Activated T-helper 2 cell treated with anti-CD3 and anti-CD28 coated beads, Interferon-gamma antibody, Interleukin-2, Interleukin-4, amounts not matched to agents 10 μg/mL and 5 μg/mL and 100 μg/mL, durations not matched to agents 14 hours and 24 hours and 36 hours (primary cell): ENCODE measurements at regions not wholly inside any gene's neighbourhood (a gene's known extent, or its start where the extent isn't known, plus 50 kb on each side); places are given as distances from the start of the nearest gene placed in this dataset.
"Not testable (repeated sequence)": the region's sequence is repeated elsewhere in the genome, so short reads cannot be mapped to it uniquely, and the experiment has no call there.

Source experiments
- DNase-seq: peaks from one replicate; pipeline ENCODE4 v3.0.0; 2021; ENCODE audit warnings: low spot score
- H3K27ac Mint-ChIP-seq: one replicate; pipeline ENCODE4 v1.8.0; 2021; ENCODE audit warnings: mixed read lengths
- H3K27me3 Mint-ChIP-seq: one replicate; pipeline ENCODE4 v1.8.0; 2021; ENCODE audit warnings: low read depth, mixed read lengths
- H3K36me3 Mint-ChIP-seq: one replicate; pipeline ENCODE4 v1.8.0; 2021; ENCODE audit warnings: low read depth, mixed read lengths
- H3K4me1 Mint-ChIP-seq: one replicate; pipeline ENCODE4 v1.8.0; 2021; ENCODE audit warnings: low read depth, mixed read lengths
- H3K4me3 Mint-ChIP-seq: one replicate; pipeline ENCODE4 v1.8.0; 2021; ENCODE audit warnings: low read depth, mild to moderate bottlenecking, moderate library complexity, mixed read lengths
- H3K9me3 Mint-ChIP-seq: one replicate; pipeline ENCODE4 v1.8.0; 2021; ENCODE audit warnings: mixed read lengths
- intact Hi-C: fragments of 100-400 bp; cut with micrococcal nuclease; formaldehyde crosslinking; loops from one replicate; pipeline ENCODE4 v1.15.1; 2023

DNA sequence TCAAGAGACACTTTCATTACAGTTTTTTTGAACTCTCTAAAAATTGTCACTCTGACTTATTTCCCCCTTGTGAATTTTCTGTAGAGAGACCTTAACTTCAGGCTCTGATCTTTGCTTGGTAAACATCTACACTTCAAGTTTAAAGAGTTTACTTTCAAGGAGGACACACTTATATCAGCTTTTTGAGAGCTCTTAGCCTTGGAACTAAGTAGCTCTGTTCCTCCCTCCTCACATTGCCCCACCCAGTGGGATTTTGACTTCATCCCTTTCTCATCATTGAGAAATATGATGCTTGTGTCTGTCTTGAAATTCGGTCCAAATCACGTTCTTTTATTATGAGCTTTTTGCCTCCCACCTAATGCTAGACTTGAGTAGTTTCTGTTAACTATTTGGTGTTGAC, 433.4 kb upstream of the MEIS1 start:
- Mint-ChIP-seq H3K27me3 (no peaks in the 10 kb centered on the region), H3K4me1 (no peaks in the 10 kb centered on the region), H3K27ac (no peak overlapping the region), H3K4me3 (no peak overlapping the region), H3K36me3 (no peaks in the 10 kb centered on the region), H3K9me3 (no peaks in the 10 kb centered on the region)
- DNase-seq: no peak
- intact Hi-C loops: no loop called here

DNA sequence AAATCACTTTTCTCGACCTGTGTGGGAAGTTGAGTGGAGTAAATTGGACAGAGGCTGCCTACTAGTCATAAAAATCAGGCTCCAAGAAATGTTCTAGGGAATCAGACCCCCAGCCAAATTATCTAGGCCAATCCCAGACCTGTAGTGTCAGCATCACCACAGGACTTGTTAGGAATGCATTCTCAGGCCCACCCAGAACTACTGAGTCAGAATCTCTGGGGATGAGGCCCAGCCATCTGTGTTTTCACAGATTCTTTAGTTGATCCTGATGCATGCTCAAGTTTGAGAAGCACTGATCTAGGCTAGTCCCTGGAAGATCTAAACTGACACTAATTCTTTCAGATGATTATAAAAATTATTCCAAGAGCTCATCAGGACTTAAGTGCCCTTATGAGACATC, 434.0 kb upstream of the MEIS1 start:
- Mint-ChIP-seq H3K4me1 (no peaks in the 10 kb centered on the region), H3K36me3 (no peaks in the 10 kb centered on the region), H3K9me3 (no peaks in the 10 kb centered on the region), H3K27ac (no peak overlapping the region), H3K4me3 (no peak overlapping the region), H3K27me3 (no peaks in the 10 kb centered on the region)
- intact Hi-C loops: no loop called here
- DNase-seq: no peak

DNA sequence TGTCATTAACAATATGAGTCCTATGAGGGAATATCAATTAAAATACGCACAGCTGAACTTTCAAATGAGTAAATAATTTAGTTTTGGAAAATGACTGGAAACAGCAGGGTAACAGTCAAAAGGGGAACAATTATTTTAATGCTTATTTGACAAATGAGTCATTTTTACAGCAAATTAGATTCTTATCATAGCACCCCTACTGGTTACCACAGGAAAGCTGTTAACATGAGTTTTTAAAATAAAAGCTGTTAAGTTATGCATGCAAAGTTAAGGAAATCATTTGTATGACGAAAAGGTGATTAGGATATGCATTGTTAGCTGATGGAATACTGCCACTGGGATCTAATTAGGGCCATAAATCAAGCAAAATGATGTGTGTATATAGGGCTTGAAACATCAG, 435.1 kb upstream of the MEIS1 start:
- intact Hi-C loops: no loop called here
- no peaks in the 10 kb centered on the region for H3K36me3 Mint-ChIP-seq

GRCh38 chr2:65999103-65999502, 435.8 kb upstream of the MEIS1 start:
- intact Hi-C loops: no loop called here
- DNase-seq: no peak
- H3K27me3 Mint-ChIP-seq: no peaks in the 10 kb centered on the region
- no peak overlapping the region for H3K4me3 Mint-ChIP-seq
- H3K27ac Mint-ChIP-seq: no peak overlapping the region
- H3K9me3 Mint-ChIP-seq: no peaks in the 10 kb centered on the region
- no peaks in the 10 kb centered on the region for H3K36me3 Mint-ChIP-seq
- H3K4me1 Mint-ChIP-seq: no peaks in the 10 kb centered on the region

More for the DNA sequence above, 435.1 kb upstream of the MEIS1 start:
- no peaks in the 10 kb centered on the region for H3K4me1 Mint-ChIP-seq
- no peaks in the 10 kb centered on the region for H3K27me3 Mint-ChIP-seq
- no peaks in the 10 kb centered on the region for H3K9me3 Mint-ChIP-seq
- no peak overlapping the region for H3K4me3 Mint-ChIP-seq
- no peak for DNase-seq
- H3K27ac Mint-ChIP-seq: no peak overlapping the region

- H3K4me1 Mint-ChIP-seq: no peaks in the 10 kb centered on the region
- no peak for DNase-seq
Observed at GRCh38 chr2:65997961-65998360, 437.0 kb upstream of the MEIS1 start.

DNA sequence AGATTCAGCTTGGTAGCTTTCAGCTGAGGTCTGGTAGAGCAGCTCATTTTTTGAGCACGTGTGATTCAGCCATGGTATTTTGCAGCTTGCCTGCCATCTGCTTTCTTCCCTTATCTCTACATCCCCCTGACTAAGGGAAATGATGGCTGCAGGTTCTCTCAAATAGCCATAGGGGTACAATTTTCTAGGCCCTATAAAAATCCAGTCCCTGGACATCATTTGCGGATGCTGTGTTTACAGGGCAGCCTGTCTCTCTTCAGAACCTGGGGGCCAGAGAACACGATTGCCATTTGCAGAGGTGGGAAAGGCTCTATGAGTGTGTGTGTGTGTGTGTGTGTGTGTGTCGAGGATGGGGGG, 442.7 kb upstream of the MEIS1 start:
- H3K27ac Mint-ChIP-seq: no peak overlapping the region
- no peaks in the 10 kb centered on the region for H3K4me1 Mint-ChIP-seq
- no peak for DNase-seq
- no peak overlapping the region for H3K4me3 Mint-ChIP-seq
- no peaks in the 10 kb centered on the region for H3K9me3 Mint-ChIP-seq
- intact Hi-C loops: no loop called here
- H3K36me3 Mint-ChIP-seq: no peaks in the 10 kb centered on the region
- no peaks in the 10 kb centered on the region for H3K27me3 Mint-ChIP-seq

More at GRCh38 chr2:65997961-65998360, 437.0 kb upstream of the MEIS1 start:
- H3K27ac Mint-ChIP-seq: no peak overlapping the region
- H3K27me3 Mint-ChIP-seq: no peaks in the 10 kb centered on the region
- H3K4me3 Mint-ChIP-seq: no peak overlapping the region
- no peaks in the 10 kb centered on the region for H3K9me3 Mint-ChIP-seq
- no peaks in the 10 kb centered on the region for H3K36me3 Mint-ChIP-seq
- intact Hi-C loops: no loop called here

- intact Hi-C loops: no loop called here
- H3K27ac Mint-ChIP-seq: no peak overlapping the region
Observed at GRCh38 chr2:65991381-65992197, 443.3 kb upstream of the MEIS1 start.

DNA sequence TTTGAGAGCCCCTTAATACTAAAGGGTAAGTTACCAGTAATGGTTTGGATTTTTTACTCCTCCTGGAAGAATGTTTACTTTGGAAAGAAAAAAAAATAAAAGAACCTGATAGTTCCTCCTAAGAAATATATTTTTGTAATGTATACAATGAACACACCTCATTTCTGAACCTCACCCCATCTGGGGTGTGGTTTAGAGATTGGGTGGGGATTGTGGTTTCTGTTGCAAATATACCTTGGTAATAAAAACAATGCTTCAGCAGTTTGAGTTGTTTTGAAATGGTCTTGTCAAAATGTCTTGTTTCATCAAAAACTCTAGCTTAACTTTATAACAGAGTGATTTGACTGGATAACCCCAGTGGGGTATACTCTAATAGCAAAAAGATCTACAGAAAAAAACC, 448.9 kb upstream of the MEIS1 start:
- Mint-ChIP-seq H3K4me3 (no peak overlapping the region), H3K36me3 (no peaks in the 10 kb centered on the region)

More at GRCh38 chr2:65991381-65992197, 443.3 kb upstream of the MEIS1 start:
- no peak for DNase-seq
- H3K36me3 Mint-ChIP-seq: no peaks in the 10 kb centered on the region
- H3K4me3 Mint-ChIP-seq: no peak overlapping the region
- H3K27me3 Mint-ChIP-seq: no peaks in the 10 kb centered on the region
- no peaks in the 10 kb centered on the region for H3K4me1 Mint-ChIP-seq
- no peaks in the 10 kb centered on the region for H3K9me3 Mint-ChIP-seq

DNA sequence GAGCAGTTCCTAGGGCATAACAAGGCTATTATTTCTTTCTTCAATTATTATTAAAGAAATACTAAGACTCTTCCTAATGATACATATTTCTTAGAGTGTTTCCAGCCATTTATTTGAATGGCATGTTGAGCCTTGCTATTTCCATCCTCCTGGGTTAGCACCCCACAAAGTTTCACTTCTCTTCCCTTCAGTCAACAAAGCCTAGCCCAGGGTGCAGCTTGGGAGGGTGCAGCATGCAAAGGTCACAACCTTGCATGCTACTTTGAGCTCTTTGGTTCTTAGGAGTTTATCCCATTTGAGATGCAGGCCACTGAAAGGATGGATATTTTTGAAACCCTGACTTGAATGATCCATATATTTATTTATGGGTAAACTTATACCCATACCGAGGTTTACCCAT, 454.4 kb upstream of the MEIS1 start:
- Mint-ChIP-seq H3K4me3 (no peak overlapping the region), H3K4me1 (no peaks in the 10 kb centered on the region), H3K9me3 (peaks cover 4% of the 10 kb centered on the region), H3K36me3 (no peaks in the 10 kb centered on the region), H3K27me3 (no peaks in the 10 kb centered on the region), H3K27ac (no peak overlapping the region)
- intact Hi-C loops: no loop called here
- DNase-seq: no peak

More for the DNA sequence above, 448.9 kb upstream of the MEIS1 start:
- Mint-ChIP-seq H3K4me1 (no peaks in the 10 kb centered on the region), H3K9me3 (no peaks in the 10 kb centered on the region), H3K27me3 (no peaks in the 10 kb centered on the region), H3K27ac (no peak overlapping the region)
- no peak for DNase-seq
- intact Hi-C loops: no loop called here

- peaks cover 4% of the 10 kb centered on the region for H3K9me3 Mint-ChIP-seq
- no peaks in the 10 kb centered on the region for H3K27me3 Mint-ChIP-seq
- no peak overlapping the region for H3K4me3 Mint-ChIP-seq
- no peaks in the 10 kb centered on the region for H3K4me1 Mint-ChIP-seq
- no peak overlapping the region for H3K27ac Mint-ChIP-seq
- H3K36me3 Mint-ChIP-seq: no peaks in the 10 kb centered on the region
- DNase-seq: no peak
- intact Hi-C loops: no loop called here
Observed at GRCh38 chr2:65979446-65979845, 455.5 kb upstream of the MEIS1 start.

DNA sequence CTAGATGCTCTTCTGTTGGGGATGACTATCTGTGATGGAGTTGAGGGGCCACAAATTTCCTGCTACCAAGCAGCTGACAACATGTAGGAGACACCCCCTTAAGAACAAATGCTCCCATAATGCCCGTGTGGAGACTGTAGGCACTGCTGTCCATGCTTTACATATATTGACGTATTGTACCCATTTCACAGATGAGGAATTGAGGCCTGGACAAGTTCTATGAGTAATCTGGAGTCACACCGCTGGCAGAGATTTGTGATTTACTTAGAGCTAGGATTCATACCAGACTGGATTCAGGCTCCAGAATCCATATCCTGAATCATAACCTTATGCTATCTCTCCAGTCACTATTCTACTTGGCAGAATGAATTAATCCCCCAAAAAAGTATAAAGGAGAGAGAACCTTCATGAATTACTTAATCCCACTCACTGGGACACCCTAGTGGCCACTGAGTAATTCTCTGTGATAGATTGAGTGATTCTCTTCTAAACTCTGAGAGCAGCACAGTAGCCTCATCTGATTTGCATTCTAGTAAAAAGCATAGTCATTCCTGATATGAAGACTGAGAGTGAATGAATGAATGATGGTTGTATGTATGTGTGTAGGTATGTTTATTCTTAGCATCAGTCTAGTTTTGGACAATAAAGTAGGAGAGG, 460.7 kb upstream of the MEIS1 start:
- H3K9me3 Mint-ChIP-seq: peaks cover 4% of the 10 kb centered on the region
- no peaks in the 10 kb centered on the region for H3K4me1 Mint-ChIP-seq
- H3K36me3 Mint-ChIP-seq: no peaks in the 10 kb centered on the region
- intact Hi-C loops: no loop called here
- H3K4me3 Mint-ChIP-seq: no peak overlapping the region
- H3K27me3 Mint-ChIP-seq: no peaks in the 10 kb centered on the region
- H3K27ac Mint-ChIP-seq: no peak overlapping the region
- DNase-seq: no peak

GRCh38 chr2:65969161-65969560, 465.8 kb upstream of the MEIS1 start:
- Mint-ChIP-seq H3K4me3 (no peak overlapping the region), H3K9me3 (no peaks in the 10 kb centered on the region), H3K36me3 (no peaks in the 10 kb centered on the region), H3K4me1 (no peaks in the 10 kb centered on the region), H3K27me3 (no peaks in the 10 kb centered on the region), H3K27ac (no peak overlapping the region)
- intact Hi-C loops: no loop called here
- no peak for DNase-seq

DNA sequence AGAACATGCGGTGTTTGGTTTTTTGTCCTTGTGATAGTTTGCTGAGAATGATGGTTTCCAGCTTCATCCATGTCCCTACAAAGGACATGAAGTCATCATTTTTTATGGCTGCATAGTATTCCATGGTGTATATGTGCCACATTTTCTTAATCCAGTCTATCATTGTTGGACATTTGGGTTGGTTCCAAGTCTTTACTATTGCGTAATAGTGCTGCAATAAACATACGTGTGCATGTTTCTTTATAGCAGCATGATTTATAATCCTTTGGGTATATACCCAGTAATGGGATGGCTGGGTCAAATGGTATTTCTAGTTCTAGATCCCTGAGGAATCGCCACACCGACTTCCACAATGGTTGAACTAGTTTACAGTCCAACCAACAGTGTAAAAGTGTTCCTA, 471.6 kb upstream of the MEIS1 start:
- H3K4me1 Mint-ChIP-seq, H3K27me3 Mint-ChIP-seq, intact Hi-C loops, H3K27ac Mint-ChIP-seq, DNase-seq, H3K36me3 Mint-ChIP-seq, H3K9me3 Mint-ChIP-seq, H3K4me3 Mint-ChIP-seq: not testable (repeated sequence)
